DMS79 (cell line): ENCODE measurements at regions not wholly inside any gene's neighbourhood (a gene's known extent, or its start where the extent isn't known, plus 50 kb on each side); places are given as distances from the start of the nearest gene placed in this dataset.

Source experiments
- DNase-seq: peaks from one replicate; lab custom pipeline; 2025; lab: John Stamatoyannopoulos, UW

- DNase-seq = no peak
These were observed 499.3 kb upstream of the ADAMTS16 start for GRCh38 chr5:4640795-4641194.

- no peak for DNase-seq
These were observed 497.6 kb upstream of the ADAMTS16 start for GRCh38 chr5:4642525-4642924.

- no peak for DNase-seq
These were observed 496.9 kb upstream of the ADAMTS16 start for GRCh38 chr5:4643190-4643589.

- DNase-seq = no peak
These were observed 496.2 kb upstream of the ADAMTS16 start for GRCh38 chr5:4643960-4644359.

- DNase-seq = no peak
These were observed 493.3 kb upstream of the ADAMTS16 start for GRCh38 chr5:4646715-4647375.

DNA sequence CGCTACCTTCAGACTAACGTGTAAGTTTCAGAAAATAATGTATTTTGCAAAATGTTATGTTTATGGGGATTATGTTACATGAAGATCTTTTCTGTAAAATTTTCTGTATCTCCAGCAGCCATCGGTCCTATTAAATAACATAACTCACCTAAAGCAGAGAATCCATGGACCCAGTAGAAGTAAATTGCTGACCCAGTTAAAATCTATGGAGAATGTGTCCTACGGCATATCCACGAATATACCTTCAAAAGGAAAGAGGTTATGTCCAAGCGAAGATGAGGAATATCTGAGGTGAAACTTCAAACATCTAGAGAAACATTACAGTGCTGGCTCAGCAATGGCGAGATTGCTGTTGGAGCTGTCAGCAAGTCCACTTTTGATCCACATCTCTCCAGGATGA is 492.2 kb upstream of the ADAMTS16 start:
- DNase-seq = no peak

DNA sequence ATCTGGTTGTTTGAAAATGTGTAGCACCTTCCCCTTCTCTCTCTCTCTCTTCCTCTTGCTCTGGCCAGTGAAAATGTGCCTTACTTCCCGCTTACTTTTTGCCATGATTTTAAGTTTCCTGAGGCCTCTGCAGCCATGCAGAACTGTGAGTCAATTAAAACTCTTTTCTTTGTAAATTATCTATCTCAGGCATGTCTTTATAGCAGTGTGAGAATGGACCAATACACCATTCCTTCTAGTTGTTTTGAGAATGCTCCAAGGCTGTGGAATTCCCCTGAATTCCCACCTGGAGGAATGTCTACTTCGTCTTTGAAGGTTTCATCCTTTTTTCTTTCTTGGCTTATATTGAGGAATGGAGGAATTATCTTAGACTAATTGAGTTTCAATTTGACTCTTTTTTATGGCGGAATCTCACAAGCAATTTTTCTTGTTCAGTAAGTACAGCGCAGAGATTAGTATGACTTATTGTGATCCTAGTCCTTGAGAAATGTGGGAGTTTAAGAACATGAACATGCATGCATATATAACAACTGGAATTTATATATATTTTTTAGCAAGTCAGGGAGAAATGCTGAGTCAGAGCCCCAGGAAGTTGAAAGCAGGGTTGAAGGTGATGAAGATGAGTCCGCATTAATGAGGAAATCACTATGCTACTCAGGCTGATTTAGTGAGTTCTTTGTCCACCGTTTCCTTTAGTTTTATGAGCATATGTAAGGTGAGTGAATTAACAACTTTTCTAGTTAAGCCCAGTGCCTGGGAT is 488.1 kb upstream of the ADAMTS16 start:
- DNase-seq = no peak

GRCh38 chr5:4653475-4653874 is 486.7 kb upstream of the ADAMTS16 start:
- DNase-seq = no peak

GRCh38 chr5:4659851-4660250 is 480.3 kb upstream of the ADAMTS16 start:
- no peak for DNase-seq

- no peak for DNase-seq
These were observed 478.8 kb upstream of the ADAMTS16 start for GRCh38 chr5:4661326-4661725.

- no peak for DNase-seq
These were observed 478.3 kb upstream of the ADAMTS16 start for GRCh38 chr5:4661836-4662235.

DNA sequence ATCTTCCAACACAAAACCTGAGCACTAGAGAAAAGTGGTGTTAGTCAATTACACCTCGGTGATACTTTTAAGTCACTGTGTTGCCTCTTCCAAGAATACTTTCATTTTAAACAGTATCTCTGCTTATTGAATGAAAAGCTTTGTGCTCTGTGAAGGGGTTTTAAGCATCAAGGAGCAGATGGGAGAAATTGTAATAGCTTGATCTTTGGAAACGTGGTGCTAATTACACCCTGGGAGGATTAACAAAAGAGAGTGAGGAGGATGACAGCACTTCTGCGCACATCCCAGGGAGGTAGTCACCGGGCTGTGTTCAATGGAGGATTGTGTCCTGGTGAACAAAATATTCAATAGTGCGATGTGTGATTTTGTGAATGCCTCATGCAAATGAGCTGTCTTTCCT is 477.4 kb upstream of the ADAMTS16 start:
- no peak for DNase-seq

- DNase-seq = no peak
These were observed 474.2 kb upstream of the ADAMTS16 start for GRCh38 chr5:4665911-4666310.

DNA sequence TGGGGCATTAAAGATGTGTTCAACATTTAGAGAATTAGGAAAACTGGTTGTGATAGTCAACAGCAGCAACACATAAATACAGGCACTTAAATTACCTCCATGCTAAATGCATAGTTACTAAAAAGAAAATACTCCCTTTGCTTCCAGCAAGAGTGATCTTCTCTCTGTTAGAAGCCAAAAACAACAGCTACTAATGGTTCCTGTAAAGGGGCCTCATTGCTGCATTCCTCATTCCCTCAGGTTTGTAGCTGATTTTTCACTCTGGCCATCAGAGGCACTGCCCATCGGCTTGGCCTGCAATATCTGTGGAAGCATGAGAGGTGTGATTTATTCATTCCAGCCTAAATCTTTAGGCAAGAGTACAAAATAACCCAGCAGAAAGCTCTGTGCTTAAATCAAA is 466.0 kb upstream of the ADAMTS16 start:
- no peak for DNase-seq

DNA sequence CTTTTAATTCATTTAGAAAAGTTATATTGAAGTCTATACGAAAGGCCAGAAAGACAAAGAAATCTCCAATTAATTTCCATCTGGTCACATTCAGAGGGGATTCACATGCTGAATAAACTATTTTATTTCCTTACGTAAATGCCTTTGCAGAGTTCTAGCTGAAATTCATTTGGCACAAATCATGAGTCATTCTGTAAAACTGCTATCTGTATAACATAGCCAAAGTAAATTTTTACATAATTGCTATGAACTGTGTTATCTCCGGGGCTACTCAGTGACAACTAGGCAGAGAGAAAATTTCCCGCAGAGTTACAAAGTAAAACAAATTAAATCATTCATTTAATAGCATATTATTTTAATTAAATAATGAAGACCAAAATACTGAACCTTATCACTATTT is 463.2 kb upstream of the ADAMTS16 start:
- no peak for DNase-seq

DNA sequence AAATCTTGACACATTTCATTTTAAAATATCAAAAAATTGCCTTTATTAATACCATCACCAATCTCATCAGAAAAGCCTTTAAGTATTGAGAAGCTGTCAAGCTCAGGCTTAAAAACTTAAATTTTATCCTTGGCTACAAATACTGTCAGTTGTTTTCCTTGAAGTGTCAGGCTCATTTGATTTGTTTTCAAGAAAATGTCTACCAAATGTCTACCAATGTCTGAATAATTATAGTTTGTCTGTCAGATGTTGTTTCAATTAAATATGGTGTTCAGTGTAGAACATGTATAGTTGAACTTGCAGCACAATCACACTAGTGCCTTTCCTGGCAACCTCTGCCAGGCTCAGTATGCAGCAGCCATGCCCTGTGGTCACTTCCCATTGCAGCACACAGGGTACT is 455.2 kb upstream of the ADAMTS16 start:
- DNase-seq = no peak

GRCh38 chr5:4698596-4698995 is 441.5 kb upstream of the ADAMTS16 start:
- no peak for DNase-seq

DNA sequence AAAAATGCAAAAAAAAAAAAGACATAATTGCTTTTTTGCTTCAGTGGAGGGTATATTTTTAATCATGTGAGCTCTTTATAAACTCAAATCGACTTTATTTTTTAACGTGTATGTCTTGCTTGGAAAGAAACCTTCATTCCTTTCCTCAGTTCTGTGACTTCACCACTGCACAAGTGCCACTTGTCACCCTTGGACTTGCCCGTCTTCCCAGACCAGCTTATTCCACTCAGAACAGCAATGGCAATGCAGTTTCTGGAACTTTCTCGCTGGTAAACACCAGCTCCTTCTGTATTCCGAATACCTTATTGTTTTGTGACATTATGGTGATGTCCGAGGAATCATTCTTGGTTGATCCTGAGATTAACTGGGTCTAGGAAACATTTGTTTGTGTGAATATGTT is 440.5 kb upstream of the ADAMTS16 start:
- no peak for DNase-seq

GRCh38 chr5:4700069-4700468 is 440.1 kb upstream of the ADAMTS16 start:
- peak; percentile 8 for DNase-seq

- DNase-seq = no peak
These were observed 439.3 kb upstream of the ADAMTS16 start for GRCh38 chr5:4700871-4701270.

DNA sequence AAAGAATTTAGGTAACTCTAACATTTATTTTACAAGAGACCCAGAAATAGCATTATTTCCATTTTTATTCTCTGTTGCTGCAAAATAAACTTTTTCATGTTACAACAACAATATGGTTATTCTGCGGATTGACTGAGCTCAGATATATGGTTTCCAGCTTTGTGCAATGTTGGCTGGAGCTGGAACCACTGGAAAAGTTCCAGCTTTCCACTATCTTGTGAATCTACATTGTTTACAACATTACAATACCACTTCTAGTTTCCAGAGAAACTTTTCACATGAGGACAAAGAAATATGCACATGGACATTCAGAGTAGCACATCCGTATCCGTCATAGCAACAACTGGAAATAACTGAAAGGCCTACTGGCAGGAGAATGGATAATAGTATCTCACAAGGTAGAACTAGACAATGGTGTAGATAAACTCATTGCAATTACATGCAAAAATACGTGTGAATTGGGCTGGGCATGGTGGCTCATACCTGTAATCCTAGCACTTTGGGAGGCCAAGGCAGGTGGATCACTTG is 436.1 kb upstream of the ADAMTS16 start:
- no peak for DNase-seq

DNA sequence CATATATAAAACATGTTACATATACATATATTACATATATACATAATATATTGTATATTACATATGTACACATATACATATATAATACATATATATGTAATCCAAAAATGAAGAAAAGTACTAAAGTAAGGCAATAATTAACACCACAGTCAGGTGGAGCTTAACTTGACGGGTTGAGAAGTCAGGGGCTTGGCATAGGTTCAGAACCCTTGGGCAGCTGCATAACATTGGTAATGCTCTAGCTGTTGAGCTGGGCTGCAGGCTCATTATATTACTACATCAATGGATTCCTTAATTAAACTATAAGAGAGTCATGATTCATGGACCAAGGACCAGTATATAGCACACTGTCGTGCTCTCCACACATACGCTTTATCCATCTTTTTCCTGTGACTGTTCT is 435.2 kb upstream of the ADAMTS16 start:
- DNase-seq = no peak

- no peak for DNase-seq
These were observed 423.3 kb upstream of the ADAMTS16 start for GRCh38 chr5:4716781-4717180.

GRCh38 chr5:4717446-4717845 is 422.7 kb upstream of the ADAMTS16 start:
- no peak for DNase-seq
